Gastroesophageal sphincter (tissue), 3 donors: ENCODE measurements at regions not wholly inside any gene's neighbourhood (a gene's known extent, or its start where the extent isn't known, plus 50 kb on each side); places are given as distances from the start of the nearest gene placed in this dataset.

Experiments used
- CTCF ChIP-seq, 4 experiments: fragments of 200-600 bp in 2 of 4; fragments of 450-650 bp in 2 of 4; sonication (generic) in 1 of 4; IDR thresholded peaks; one replicate each; pipeline ENCODE4 v1.5.1; 2017 to 2019; ENCODE audit warnings: antibody characterized with exemption in 4 of 4, mild to moderate bottlenecking in 2 of 4, moderate library complexity in 2 of 4
- EP300 ChIP-seq: sonication (generic); formaldehyde crosslinking; IDR thresholded peaks from one replicate; pipeline ENCODE4 v1.6.1; 2017; ENCODE audit warnings: antibody characterized with exemption, mild to moderate bottlenecking
- POLR2AphosphoS5 ChIP-seq: sonication (generic); formaldehyde crosslinking; IDR thresholded peaks from one replicate; pipeline ENCODE4 v1.6.1; 2017; ENCODE audit warnings: antibody characterized with exemption

DNA sequence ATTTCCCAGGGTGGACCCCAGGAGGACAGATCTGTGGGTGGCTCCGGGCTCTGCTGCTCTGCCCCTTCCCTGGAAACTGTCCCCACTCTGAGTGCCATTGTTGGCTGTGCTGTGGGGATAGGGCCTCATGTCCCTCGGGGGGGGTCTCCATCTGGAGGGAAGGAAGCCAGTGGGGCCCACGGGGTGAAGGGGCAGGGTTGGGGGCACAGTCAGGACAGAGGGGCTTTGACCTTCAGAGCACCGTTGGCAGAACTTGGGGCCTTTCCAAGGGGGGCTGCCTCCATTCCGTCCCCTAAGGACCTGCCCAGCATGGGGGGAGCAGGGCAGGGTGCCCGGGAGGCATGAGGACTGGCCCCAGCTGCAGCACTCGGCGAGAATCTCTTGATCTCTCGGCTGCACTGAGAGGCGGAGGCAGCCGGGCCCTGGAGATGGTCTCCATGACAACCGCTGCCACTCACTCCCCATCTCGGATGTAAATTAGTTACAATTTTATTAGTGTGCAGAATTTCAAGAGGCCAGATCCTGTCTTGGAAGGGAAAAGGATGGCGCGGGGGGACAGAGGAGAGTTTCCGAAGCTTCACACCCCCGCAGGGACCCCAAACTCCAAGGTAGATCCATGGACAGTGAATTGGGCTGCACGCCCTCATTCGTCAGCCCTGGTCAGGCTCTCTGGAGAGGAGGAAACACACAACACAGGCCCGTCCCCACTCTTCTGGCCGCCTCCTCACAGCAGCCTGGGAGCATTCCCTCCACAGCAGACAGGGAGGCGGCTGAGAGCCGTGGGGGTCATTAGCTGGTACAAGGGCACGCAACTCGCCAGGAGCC is 216.2 kb upstream of the IER5L start:
- TF ChIP-seq CTCF (IDR thresholded peaks at IDR 0.05) (no peak), EP300 (no peak), POLR2AphosphoS5 (no peak)
